HUES48 (cell line): ENCODE measurements at regions not wholly inside any gene's neighbourhood (a gene's known extent, or its start where the extent isn't known, plus 50 kb on each side); places are given as distances from the start of the nearest gene placed in this dataset.
"Not testable (repeated sequence)": the region's sequence is repeated elsewhere in the genome, so short reads cannot be mapped to it uniquely, and the experiment has no call there.

Experiments
- H3K27ac ChIP-seq: one replicate; pipeline ENCODE4 v1.7.0; 2013; ENCODE audit warnings: low read depth, low read length, inconsistent platforms
- H3K27me3 ChIP-seq: 2 replicates; pipeline ENCODE4 v1.6.1; 2013; ENCODE audit warnings: mild to moderate bottlenecking, low read length; ENCODE audit not compliant: control insufficient read depth, insufficient read depth
- H3K36me3 ChIP-seq: 2 replicates; pipeline ENCODE4 v1.6.1; 2013; ENCODE audit warnings: low read length; ENCODE audit not compliant: control insufficient read depth, insufficient read depth
- H3K4me1 ChIP-seq: 2 replicates; pipeline ENCODE4 v1.6.1; 2013; ENCODE audit warnings: mild to moderate bottlenecking, low read length; ENCODE audit not compliant: control insufficient read depth, insufficient read depth
- H3K4me3 ChIP-seq: 2 replicates; pipeline ENCODE4 v1.5.1; 2013; ENCODE audit warnings: mild to moderate bottlenecking, low read depth, low read length
- H3K9ac ChIP-seq: 2 replicates; pipeline ENCODE4 v1.6.1; 2013; ENCODE audit warnings: mild to moderate bottlenecking, low read depth, low read length, moderate library complexity
- H3K9me3 ChIP-seq: 2 replicates; pipeline ENCODE4 v1.6.1; 2013; ENCODE audit warnings: low read length; ENCODE audit not compliant: control insufficient read depth, insufficient read depth

DNA sequence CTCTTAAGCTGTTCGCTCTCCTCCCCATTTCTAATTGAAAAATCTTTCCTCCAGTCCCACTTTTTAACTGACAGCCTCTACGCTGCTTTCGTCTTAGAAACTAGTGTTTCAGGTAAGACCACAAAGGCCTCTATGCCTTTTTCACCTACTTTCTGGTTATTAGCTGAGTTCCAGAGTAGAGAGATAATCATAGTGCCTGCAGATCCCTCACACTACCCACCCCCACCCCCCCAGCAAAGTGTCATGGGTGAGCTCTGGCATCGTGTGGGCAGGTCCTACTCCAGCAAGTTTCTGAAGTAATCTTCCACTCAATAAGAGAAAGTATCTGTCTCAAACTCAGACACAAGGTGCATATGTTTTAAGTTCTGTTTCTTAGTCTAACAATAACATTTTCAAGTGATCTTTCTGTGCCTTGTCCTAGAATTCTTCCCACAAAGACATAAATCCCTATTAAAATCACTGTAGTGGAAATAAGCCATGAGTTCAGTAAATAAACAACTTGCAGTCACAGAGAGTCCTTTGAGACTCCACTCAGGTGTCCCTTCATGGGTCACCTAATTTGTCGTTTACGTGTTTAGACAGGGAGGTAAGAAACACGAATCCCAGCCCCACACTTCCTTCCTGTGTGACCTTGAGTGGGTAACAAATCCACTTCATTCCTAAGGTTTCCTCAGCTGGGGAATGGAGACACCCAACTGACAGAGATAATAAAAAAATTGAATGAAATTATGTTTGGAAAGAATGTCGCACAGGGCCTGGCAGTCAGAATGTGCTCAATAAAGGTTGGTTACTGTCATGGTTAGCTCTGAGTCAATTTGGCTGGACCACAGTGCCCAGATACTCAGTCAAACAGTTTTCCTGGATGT, 228.9 kb upstream of the CAND1 start:
- H3K4me3 ChIP-seq, result no peak overlapping the region
- H3K4me1 ChIP-seq, result peaks cover 29% of the 10 kb centered on the region
- peaks cover 16% of the 10 kb centered on the region; the same call in 1 of the 2 replicates for H3K27me3 ChIP-seq
- no peaks in the 10 kb centered on the region for H3K36me3 ChIP-seq
- no peak overlapping the region for H3K9ac ChIP-seq
- no peaks in the 10 kb centered on the region for H3K9me3 ChIP-seq
- no peak overlapping the region for H3K27ac ChIP-seq

DNA sequence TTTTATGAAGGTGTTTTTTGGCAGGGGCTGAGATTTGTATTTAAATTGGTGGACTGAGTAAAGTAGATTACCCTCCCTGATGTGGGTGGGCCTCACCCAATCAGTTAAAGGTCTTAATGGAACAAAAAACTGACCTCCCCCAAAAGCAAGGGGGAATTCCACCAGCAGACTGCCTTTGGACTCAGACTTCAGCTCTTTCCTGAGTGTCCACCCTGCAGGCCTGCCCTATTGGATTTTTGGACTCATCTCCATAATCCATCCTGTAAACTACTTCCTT, 228.4 kb upstream of the CAND1 start:
- no peak overlapping the region for H3K27ac ChIP-seq
- H3K27me3 ChIP-seq, result peaks cover 10% of the 10 kb centered on the region; the same call in 1 of the 2 replicates
- H3K4me1 ChIP-seq, result peaks cover 31% of the 10 kb centered on the region
- no peak overlapping the region for H3K4me3 ChIP-seq
- no peaks in the 10 kb centered on the region for H3K36me3 ChIP-seq
- H3K9me3 ChIP-seq, result no peaks in the 10 kb centered on the region
- no peak overlapping the region for H3K9ac ChIP-seq

DNA sequence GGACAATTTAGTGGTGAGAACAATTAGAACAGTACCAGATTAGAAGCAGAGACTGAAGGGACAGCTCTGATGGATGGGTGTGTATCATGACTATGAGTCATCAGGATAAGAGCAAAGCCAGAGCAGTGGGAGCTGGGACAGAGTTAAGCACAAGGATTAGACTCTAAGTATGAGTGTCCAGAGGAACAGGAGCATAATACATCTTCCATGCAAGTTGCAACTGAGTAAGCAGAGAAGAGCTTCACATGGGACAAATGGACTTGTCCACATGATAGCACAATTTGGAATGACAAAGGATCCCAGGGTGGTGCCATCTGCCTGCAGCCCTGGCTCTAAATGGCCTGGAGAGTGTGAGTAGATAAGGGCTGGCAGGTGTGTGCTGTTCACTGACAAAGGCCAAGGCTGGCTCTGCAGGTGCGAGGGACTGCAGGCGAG, 226.4 kb upstream of the CAND1 start:
- Histone ChIP-seq H3K9me3 (no peaks in the 10 kb centered on the region), H3K4me1 (peaks cover 40% of the 10 kb centered on the region), H3K36me3 (no peaks in the 10 kb centered on the region), H3K27ac (no peak overlapping the region), H3K9ac (no peak overlapping the region), H3K27me3 (peaks cover 4% of the 10 kb centered on the region; the same call in 1 of the 2 replicates), H3K4me3 (no peak overlapping the region)

DNA sequence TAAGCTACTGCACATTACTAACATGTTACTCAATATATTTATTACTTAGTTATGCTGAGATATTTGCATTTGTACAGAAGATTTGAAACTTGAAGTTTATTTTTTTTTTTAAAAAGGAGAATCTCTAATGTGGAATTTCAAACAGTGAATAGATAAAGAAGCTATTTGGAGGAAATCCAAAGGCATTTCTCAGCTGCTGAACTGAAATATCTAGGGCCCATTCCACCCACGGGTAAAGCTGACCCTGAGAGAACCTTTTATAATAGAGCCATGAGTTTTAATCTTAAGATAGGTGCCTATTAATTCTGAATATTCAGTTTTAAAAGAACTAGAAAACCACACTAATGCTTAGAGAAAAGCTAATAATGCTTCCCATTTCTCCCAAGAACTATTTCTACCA, 225.4 kb upstream of the CAND1 start:
- H3K4me3 ChIP-seq, result no peak overlapping the region
- H3K9me3 ChIP-seq, result no peaks in the 10 kb centered on the region
- no peaks in the 10 kb centered on the region for H3K27me3 ChIP-seq
- H3K27ac ChIP-seq, result no peak overlapping the region
- H3K4me1 ChIP-seq, result peaks cover 31% of the 10 kb centered on the region
- no peak overlapping the region for H3K9ac ChIP-seq
- no peaks in the 10 kb centered on the region for H3K36me3 ChIP-seq

DNA sequence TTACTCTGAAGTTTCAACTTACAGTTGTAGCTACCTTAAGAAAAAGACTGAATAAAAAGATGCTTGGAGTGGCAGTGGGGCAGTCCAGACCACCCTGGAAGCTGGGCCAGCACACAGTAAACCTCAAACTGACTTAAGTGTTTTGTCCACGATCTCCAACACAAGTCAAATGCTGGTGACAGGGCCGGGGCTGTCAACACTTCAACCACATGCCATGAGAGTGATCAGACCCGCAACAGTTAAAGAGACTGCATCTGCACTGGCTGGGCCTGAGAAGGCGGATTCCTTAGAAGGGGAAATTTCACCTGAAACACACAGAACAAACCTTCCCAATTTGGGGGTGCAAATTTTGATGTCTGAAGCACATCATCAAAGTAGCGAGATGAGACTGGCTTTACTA, 223.5 kb upstream of the CAND1 start:
- H3K4me3 ChIP-seq, result no peak overlapping the region
- no peak overlapping the region for H3K27ac ChIP-seq
- no peaks in the 10 kb centered on the region for H3K9me3 ChIP-seq
- H3K36me3 ChIP-seq, result no peaks in the 10 kb centered on the region
- H3K4me1 ChIP-seq, result peaks cover 31% of the 10 kb centered on the region
- no peak overlapping the region for H3K9ac ChIP-seq
- H3K27me3 ChIP-seq, result no peaks in the 10 kb centered on the region

DNA sequence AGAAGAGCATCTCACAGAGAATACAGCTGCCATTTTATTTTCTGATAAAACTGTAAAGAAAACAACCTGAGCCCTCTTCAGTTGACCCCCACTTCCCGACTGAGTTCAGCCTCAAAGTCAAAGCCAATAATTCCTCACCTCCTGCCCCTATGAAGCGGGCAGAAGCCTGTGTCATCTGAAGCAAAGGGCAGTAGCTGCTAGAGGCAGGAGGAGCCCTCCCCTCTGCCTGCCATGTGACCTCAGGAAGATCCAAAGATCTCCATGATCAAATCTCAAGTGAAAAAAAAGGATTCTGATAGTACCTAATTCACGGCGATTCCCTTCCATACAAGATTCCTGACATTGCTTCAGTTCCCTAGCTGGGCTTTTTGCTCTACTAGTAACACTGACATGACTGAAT, 223.1 kb upstream of the CAND1 start:
- Histone ChIP-seq H3K9me3 (no peaks in the 10 kb centered on the region), H3K27ac (no peak overlapping the region), H3K27me3 (no peaks in the 10 kb centered on the region), H3K36me3 (no peaks in the 10 kb centered on the region), H3K9ac (no peak overlapping the region), H3K4me3 (no peak overlapping the region), H3K4me1 (peaks cover 31% of the 10 kb centered on the region)

DNA sequence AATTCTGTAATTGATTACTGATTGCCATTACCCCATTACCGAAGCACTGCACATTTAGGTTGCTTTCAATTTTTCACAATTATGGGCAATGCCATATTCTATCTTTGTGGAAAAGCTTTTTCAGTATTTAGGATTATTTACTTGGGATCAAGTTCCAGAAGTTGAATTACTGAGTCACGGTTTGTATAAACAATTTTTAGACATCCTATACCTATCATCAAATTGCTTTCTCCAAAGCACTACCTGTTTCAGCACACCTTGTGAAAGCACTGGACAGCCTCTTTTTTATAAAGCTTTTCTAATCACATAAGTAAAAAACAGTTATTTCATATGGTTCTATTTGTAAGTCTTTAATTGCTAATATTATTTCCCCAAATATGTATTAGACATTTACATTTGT, 221.5 kb upstream of the CAND1 start:
- Histone ChIP-seq H3K4me1 (peaks cover 28% of the 10 kb centered on the region), H3K9ac (no peak overlapping the region), H3K27me3 (no peaks in the 10 kb centered on the region), H3K27ac (no peak overlapping the region), H3K36me3 (no peaks in the 10 kb centered on the region), H3K4me3 (no peak overlapping the region), H3K9me3 (no peaks in the 10 kb centered on the region)

DNA sequence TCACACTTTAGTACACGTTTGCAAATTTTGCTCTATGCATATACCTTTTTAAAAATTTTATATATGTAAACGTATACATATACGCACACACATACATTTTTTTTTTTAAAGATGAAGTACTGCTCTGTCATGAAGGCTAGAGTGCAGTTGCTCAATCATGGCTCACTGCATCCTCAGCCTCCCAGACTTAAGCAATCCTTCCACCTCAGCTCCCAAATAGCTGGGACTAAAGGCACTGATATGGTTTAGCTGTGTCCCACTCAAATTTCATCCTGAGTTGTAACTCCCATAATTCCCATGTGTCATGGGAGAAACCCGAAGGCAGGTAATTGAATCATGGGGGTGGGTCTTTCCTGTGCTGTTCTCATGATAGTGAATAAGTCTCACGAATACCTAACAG, 220.8 kb upstream of the CAND1 start:
- no peak overlapping the region for H3K9ac ChIP-seq
- H3K27ac ChIP-seq, result no peak overlapping the region
- no peaks in the 10 kb centered on the region for H3K27me3 ChIP-seq
- H3K9me3 ChIP-seq, result no peaks in the 10 kb centered on the region
- H3K4me1 ChIP-seq, result peaks cover 20% of the 10 kb centered on the region
- H3K4me3 ChIP-seq, result no peak overlapping the region
- H3K36me3 ChIP-seq, result no peaks in the 10 kb centered on the region

DNA sequence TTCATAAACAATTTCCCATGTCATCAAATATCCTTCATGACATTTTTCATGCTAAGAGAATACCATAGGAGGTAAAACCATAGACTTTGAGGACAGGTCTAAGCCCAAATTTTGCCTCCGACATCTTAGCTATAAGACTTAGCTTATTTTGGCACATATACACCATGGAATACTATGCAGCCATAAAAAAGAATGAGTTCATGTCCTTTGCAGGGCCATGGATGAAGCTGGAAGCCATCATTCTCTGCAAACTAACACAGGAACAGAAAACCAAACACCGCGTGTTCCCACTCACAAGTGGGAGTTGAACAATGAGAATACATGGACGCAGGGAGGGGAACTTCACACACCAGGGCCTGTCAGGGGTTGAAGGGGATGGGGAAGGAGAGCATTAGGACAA, 220.0 kb upstream of the CAND1 start:
- not testable (repeated sequence) for H3K4me3 ChIP-seq, H3K27ac ChIP-seq, H3K9me3 ChIP-seq, H3K9ac ChIP-seq, H3K36me3 ChIP-seq, H3K27me3 ChIP-seq
- peaks cover 16% of the 10 kb centered on the region for H3K4me1 ChIP-seq

DNA sequence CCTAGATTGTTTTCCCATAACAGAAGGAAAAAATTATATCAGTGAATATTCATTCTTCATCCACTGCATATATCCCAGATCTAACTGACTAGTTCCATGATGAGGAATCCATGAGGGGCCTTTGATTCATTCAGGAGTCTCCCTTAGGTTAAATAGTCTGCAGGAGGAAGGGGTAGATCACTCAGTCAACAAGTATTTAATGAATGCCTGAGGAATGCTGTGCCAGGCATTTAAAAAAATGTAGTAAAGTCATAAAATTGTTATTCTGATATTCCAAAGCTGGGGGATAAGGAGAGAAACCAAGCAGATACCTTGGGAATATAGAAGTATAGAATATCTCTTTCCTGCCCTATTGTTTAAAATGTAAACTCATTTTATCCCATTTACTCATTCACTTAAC, 216.2 kb upstream of the CAND1 start:
- Histone ChIP-seq H3K4me3 (no peak overlapping the region), H3K27me3 (no peaks in the 10 kb centered on the region), H3K9me3 (no peaks in the 10 kb centered on the region), H3K9ac (no peak overlapping the region), H3K36me3 (no peaks in the 10 kb centered on the region), H3K4me1 (no peaks in the 10 kb centered on the region), H3K27ac (no peak overlapping the region)

DNA sequence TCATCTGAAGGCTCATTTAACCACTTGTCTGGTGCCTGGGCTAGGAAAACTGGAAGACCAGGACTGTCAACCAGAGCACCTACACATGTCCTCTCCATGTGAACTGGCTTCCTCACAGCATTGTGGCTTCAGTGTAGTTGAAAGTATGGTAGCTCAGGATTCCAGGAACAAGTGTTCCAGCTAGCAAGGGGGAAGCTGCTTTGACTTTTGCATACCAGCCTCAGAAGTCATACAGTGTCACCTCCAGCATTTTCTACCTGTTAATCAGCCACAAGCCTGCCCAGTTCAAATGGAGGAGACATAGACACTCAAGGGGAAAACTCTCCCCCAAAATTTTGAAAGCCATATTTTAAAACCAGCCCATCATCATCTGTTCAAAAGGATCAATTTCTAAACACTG, 212.8 kb upstream of the CAND1 start:
- Histone ChIP-seq H3K9me3 (no peaks in the 10 kb centered on the region), H3K27me3 (no peaks in the 10 kb centered on the region), H3K36me3 (no peaks in the 10 kb centered on the region), H3K4me1 (no peaks in the 10 kb centered on the region), H3K27ac (no peak overlapping the region), H3K9ac (no peak overlapping the region), H3K4me3 (no peak overlapping the region)
